ENCODE measurements at regions not wholly inside any gene's neighbourhood (a gene's known extent, or its start where the extent isn't known, plus 50 kb on each side); places are given as distances from the start of the nearest gene placed in this dataset.
A peak's percentile ranks its signal among the peaks of the same experiment; 100 is the strongest.
"Not testable (repeated sequence)": the region's sequence is repeated elsewhere in the genome, so short reads cannot be mapped to it uniquely, and the experiment has no call there.

GRCh38 chr2:182621191-182621590 lies 94.9 kb upstream of the DNAJC10 start:
- no peak for ATAC-seq (ENCODE audit: poor library complexity)
- no peak for DNase-seq
- intact Hi-C loops (cut with DNase I), result no loop called here

DNA sequence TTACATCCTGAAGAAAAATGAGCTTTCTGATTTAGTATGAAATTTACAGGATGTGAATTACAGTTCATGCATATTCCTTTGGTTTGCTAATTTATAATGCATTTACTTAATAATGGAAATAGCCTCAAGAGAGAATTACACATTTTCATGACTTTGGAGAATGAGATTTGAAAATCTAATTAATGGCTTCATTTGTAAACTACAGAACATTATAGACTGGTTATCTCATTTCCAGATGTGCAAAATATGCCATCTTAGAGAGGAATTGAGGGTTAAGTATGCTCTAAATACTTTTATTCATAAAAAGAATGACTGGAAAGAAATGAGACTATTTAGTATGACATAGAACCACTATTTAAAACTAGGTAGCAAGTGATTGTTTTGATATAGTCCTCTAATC lies 94.2 kb upstream of the DNAJC10 start:
- no peak for DNase-seq
- intact Hi-C loops (cut with DNase I), result no loop called here
- no peak for ATAC-seq (ENCODE audit: poor library complexity)

DNA sequence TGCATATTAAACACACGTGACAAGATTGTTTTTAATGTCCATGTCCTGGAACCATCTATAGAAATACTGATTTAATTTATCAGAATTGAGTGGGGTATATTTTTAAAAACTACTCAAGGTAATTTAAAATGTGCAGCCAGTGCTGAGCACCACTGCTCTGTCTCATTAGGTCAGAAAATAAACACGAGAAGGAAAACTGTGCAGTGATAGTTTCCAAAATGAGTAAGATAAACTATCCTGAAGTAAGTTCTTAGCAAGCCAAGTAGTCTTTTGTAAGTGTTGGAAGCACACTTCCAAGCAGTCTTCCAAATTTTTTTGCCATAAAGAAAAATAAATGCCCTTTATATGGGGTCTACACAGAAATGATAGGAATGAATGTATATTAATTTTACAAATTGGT lies 93.8 kb upstream of the DNAJC10 start:
- ATAC-seq (ENCODE audit: poor library complexity) (no peak), DNase-seq (no peak)
- intact Hi-C loops (cut with DNase I), result no loop called here

DNA sequence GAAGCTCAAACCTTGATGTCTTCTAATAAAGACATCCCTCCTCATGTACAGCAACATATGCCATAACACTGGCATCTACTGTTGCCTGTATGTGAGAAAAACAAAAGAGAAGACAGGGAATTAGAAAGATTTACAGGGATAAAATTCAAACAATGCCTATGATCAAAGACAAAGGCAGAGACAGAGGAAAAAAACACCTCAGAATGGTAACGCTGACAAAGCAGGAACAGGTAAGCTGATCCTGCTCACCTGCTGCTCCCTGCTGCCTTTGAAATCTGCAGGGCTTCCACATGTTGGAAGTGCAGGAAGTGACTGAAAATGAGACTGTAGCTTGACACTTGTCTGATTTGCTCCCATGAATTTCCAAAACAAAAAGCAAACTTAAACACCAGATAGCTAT lies 90.2 kb upstream of the DNAJC10 start:
- no peak for ATAC-seq (ENCODE audit: poor library complexity)
- intact Hi-C loops (cut with DNase I), result no loop called here
- DNase-seq, result no peak

DNA sequence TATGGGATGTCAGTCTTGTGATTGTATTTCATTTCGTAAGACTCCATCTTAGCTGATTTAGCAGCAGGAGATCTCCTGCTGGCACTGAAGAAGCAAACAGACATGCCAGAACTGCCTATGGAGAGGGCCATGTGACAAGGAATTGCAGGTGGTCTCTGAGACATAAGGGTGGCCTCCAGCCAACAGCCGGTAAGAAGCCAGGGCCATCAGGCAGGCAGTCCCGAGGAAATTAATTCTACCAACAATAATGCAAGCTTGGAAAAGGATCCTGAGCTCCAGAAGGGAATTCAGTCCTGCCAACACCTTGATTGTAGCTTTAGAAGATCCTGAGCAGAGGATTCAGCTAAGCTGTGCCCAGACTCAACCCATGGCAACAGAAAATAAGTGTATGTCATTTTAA lies 87.1 kb upstream of the DNAJC10 start:
- DNase-seq (no peak), ATAC-seq (ENCODE audit: poor library complexity) (no peak)
- intact Hi-C loops (cut with DNase I), result no loop called here

DNA sequence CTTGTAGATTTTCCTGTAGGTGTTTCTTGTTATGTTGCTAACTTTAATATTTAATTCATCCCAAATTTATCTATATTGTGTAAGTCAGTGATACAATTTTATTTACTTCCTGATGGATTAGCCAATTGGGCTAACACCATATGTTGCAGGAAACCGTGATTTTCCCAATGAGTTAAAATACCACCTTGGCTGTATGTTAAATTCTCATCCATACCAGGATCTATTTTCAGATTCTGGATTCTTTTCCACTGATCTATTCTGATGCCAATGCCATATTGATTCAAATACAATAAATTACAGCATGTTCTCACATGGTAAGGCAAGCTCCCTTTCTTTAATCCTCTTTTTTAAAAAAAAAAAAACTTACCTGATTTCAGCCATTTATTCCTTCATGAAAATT lies 85.8 kb upstream of the DNAJC10 start:
- DNase-seq (no peak), ATAC-seq (ENCODE audit: poor library complexity) (no peak)
- intact Hi-C loops (cut with DNase I), result no loop called here

DNA sequence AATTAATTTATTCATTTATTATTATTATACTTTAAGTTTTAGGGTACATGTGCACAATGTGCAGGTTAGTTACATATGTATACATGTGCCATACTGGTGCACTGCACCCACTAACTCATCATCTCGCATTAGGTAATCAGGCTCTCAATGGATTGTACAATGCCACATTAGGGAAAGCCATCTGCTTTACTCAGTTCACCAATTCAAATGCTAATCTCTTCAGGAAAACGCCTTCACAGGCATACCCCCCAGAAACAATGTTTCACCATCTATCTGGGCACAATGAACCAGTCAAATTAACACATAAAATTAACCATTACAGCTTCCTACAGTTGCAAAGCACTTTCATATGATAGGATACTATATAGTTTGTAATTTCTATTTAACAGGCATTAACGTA lies 84.8 kb upstream of the DNAJC10 start:
- DNase-seq (no peak), ATAC-seq (ENCODE audit: poor library complexity) (no peak)
- intact Hi-C loops (cut with DNase I), result no loop called here

DNA sequence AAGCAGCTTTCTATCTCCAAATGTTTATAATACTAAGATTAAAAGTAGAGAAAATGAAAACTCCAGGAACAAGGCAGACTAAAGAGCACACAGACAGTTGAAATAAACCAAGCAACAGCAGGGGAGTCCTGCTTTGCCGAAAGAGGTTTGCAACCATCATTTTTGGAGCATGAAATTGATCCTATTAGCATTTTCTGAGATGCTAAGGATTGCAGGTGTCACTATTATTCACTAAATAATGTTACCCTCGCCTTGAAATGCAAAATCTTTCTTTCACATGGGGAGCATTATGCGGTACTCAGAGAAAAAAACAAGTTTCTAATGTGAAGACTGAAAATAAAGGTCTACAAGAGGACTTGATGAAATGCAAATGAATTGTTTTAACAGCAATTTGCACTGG lies 81.7 kb upstream of the DNAJC10 start:
- no peak for ATAC-seq (ENCODE audit: poor library complexity)
- DNase-seq, result no peak
- intact Hi-C loops (cut with DNase I), result no loop called here

- intact Hi-C loops (cut with DNase I), result no loop called here
- no peak for ATAC-seq (ENCODE audit: poor library complexity)
- no peak for DNase-seq
These were observed 79.4 kb upstream of the DNAJC10 start for GRCh38 chr2:182636699-182637098.

- DNase-seq (no peak), ATAC-seq (ENCODE audit: poor library complexity) (no peak)
- intact Hi-C loops (cut with DNase I), result no loop called here
These were observed 77.4 kb upstream of the DNAJC10 start for GRCh38 chr2:182638667-182639066.

DNA sequence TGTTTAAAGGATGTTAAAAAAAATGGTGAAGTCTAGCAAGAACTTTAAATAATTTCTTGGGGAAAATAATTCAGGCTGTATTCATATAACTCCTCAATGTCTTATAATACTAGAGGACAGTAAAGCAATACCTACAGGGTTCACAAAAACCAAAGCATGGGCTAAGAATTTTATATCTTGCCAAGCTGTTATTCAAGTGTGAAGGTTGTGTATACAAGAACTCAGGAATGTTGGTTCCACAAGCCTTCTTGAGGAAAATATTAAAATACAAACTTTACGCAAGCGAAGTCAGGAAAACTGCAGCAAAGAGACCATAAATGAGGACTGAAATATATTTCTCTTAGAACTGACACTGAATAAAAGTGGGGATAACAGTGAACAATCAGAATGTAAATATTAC lies 76.1 kb upstream of the DNAJC10 start:
- intact Hi-C loops (cut with DNase I), result loop anchor here (10.0 kb wide), 1 partner anchor 175 kb away; no protein-coding TSS in a partner anchor
- ATAC-seq (ENCODE audit: poor library complexity) (no peak), DNase-seq (no peak)

- peak; percentile 70 for DNase-seq
- intact Hi-C loops (cut with DNase I), result loop anchor here (10.0 kb wide), 1 partner anchor 178 kb away; no protein-coding TSS in a partner anchor
- peak; percentile 49 for ATAC-seq (ENCODE audit: poor library complexity)
These were observed 73.7 kb upstream of the DNAJC10 start for GRCh38 chr2:182642328-182642727.

DNA sequence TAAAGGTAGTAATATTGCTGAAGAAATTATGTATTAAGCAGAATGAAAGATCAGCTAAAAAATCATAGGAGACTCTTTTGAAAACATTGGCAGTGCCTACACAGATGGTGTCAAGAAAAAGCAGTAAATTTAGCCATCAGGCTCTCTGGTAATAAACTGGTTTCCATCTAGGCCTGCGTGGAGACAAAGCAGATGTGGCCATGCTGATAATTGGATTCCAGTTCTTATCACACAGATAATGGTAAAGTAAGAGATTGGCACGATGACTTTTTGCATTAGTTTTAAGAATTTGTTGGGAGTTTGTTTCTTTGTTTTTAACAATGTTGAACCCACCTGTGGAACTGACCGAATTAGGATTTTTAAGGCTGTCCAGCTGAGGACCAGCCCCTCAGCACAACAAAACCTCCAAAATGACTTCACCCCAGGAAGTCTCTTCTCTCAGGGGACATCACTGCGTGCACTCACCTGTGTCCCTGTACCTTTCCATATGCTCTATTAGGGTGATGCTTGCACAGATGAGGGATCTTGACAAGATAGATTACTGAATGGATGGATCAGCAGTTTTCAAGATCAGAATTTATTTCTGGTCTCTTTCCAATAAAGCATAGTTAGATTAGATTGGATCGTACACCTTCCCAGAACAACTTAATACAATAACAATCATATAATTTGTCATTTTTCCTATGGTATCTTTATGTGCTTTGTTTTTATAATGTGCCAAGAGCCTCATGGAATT lies 69.1 kb upstream of the DNAJC10 start:
- DNase-seq (no peak), ATAC-seq (ENCODE audit: poor library complexity) (no peak)
- intact Hi-C loops (cut with DNase I), result loop anchor here (5.0 to 10.0 kb wide), 2 partner anchors 182 to 460 kb away; no protein-coding TSS in a partner anchor

DNA sequence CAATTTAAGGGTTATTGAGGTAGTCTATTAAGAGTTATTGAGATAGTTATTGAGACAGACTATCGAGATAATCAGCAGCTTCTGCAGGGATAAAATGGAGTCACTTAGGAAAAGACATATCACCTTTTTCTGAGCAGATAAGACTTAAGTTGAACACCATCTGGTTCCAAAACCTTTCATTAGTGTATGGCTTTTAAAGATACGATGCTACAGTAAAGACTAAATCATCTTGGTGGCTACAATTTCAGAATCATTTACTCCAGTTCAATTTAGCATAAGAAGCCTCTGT lies 68.6 kb upstream of the DNAJC10 start:
- ATAC-seq (ENCODE audit: poor library complexity) (no peak), DNase-seq (no peak)
- intact Hi-C loops (cut with DNase I), result loop anchor here (5.0 to 10.0 kb wide), 2 partner anchors 183 to 460 kb away; no protein-coding TSS in a partner anchor

DNA sequence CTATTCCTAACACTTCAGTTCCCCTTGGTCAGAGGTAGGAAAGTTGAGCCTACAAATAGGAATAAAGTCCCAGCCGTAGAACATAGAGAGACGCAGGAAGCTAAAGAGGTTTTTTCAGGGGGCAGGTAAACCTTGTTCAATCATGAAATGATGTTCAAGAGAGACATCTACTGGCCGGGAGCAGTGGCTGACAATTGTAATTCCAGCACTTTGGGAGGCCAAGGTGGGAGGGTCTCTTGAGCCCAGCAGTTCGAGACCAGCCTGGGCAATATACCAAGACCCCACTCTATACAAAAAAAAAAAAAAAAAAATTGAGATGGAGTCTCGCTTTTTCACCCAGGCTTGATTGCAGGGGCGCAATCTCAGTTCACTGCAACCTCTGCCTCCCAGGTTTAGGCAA lies 66.7 kb upstream of the DNAJC10 start:
- intact Hi-C loops (cut with DNase I), result loop anchor here (5.0 to 10.0 kb wide), 2 partner anchors 185 to 462 kb away; no protein-coding TSS in a partner anchor
- peak; percentile 84 for ATAC-seq (ENCODE audit: poor library complexity)
- DNase-seq, result no peak

DNA sequence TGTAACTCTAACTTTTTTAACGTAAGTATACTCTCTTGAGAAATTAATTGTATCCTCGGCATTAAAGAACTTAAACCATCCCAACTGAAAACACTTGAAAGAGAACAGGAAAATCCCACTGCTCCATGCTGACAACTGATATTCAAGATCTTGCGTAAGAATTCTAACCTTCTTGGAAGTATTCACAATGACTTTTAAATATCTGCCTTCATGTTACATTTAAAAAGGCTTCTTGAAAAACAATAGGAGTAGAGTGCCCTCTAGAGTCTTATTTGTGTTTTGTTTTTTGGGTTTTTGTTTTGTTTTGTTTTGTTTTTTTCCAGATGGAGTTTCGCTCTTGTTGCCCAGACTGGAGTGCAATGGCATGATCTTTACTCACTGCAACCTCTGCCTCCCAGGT lies 65.4 kb upstream of the DNAJC10 start:
- no peak for DNase-seq
- intact Hi-C loops (cut with DNase I), result no loop called here
- peak; percentile 74 for ATAC-seq (ENCODE audit: poor library complexity)

DNA sequence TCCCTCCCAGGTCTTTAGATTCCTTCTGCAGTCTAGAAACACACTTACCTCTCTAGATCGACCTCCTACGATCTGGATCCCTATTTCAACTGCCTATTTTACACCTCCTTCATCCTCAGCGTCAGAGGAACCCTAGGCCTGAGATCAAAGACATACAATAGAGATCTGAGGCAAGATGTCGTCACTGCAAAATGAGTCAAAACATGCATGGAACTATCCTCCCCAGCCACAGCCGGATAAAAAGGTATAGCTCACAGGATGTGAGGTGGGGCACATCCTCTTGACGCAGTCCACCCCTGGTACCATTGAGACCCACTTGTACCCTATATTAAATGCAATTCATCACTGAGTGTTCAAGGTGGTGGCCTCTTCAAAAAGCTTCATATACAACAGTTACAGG lies 63.7 kb upstream of the DNAJC10 start:
- intact Hi-C loops (cut with DNase I), result no loop called here
- no peak for ATAC-seq (ENCODE audit: poor library complexity)
- DNase-seq, result no peak

GRCh38 chr2:182655750-182656149 lies 60.3 kb upstream of the DNAJC10 start:
- ATAC-seq (ENCODE audit: poor library complexity), result no peak
- intact Hi-C loops (cut with DNase I), result no loop called here

DNA sequence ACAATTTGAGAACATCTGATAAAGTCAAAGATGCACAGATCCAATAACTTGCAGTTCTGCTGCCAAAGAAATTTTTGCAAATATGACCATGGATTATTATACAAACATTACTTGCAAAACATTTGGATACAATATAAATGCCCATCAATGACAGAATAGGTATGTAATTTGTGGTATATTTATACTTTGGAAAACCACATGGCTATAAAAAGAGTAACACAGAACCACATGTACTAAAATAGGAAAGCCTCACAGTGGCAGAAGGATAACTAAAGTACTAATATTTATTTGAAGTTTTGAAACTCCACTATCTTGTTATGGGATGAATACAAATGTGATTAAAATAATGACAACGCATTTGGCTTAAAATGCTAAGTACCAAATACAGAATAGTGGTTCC lies 51.8 kb upstream of the DNAJC10 start:
- DNase-seq, result no peak
- ATAC-seq (ENCODE audit: poor library complexity), result no peak
- intact Hi-C loops (cut with DNase I), result no loop called here

More at GRCh38 chr2:182655750-182656149, 60.3 kb upstream of the DNAJC10 start:
- DNase-seq, result no peak

DNA sequence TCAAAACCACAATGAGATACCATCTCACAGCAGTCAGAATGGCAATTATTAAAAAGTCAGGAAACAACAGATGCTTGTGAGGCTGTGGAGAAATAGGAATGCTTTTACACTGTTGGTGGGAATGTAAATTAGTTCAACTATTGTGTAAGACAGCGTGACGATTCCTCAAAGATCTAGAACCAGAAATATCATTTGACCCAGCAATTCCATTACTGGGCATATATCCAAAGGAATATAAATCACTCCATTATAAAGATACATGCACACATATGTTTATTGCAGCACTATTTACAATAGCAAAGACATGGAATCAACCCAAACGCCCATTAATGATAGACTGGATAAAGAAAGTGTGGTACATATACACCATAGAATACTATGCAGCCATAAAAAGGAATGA lies 50.6 kb upstream of the DNAJC10 start:
- DNase-seq; intact Hi-C loops (cut with DNase I); ATAC-seq (ENCODE audit: poor library complexity): not testable (repeated sequence)

Data from Right ventricle myocardium superior (tissue), 1 donor.